ENCODE measurements at regions not wholly inside any gene's neighbourhood (a gene's known extent, or its start where the extent isn't known, plus 50 kb on each side); places are given as distances from the start of the nearest gene placed in this dataset.

GRCh38 chr7:420142-421093, 99.2 kb downstream of the PDGFA start:
- TF ChIP-seq CTCF (IDR thresholded peaks at IDR 0.05) (no peak), POLR2A (IDR thresholded peaks at IDR 0.05) (no peak)

Measured in heart left ventricle (tissue), 13 donors.